K562 (cell line): ENCODE measurements at regions not wholly inside any gene's neighbourhood (a gene's known extent, or its start where the extent isn't known, plus 50 kb on each side); places are given as distances from the start of the nearest gene placed in this dataset.
A peak's percentile ranks its signal among the peaks of the same experiment; 100 is the strongest.

Source experiments
- CTBP1 ChIP-seq: fragments of 450-650 bp; IDR thresholded peaks from 2 replicates; pipeline ENCODE4 v1.6.1; 2016; ENCODE audit warnings: borderline replicate concordance
- IRF9 ChIP-seq: fragments of 450-650 bp; IDR thresholded peaks from 2 replicates; pipeline ENCODE4 v1.6.1; 2016; ENCODE audit warnings: missing biosample characterization, missing genetic modification characterization
- MGA ChIP-seq: fragments of 450-650 bp; IDR thresholded peaks from 2 replicates; pipeline ENCODE4 v1.6.1; 2016; ENCODE audit warnings: mild to moderate bottlenecking, moderate library complexity
- SIN3A ChIP-seq, 2 experiments: fragments of 150-350 bp in 1 of 2; IDR thresholded peaks; 2 replicates each; pipeline ENCODE4 v1.6.1; 2011 to 2016; ENCODE audit warnings: borderline replicate concordance in 2 of 2, low read depth in 2 of 2, low read length in 2 of 2, mild to moderate bottlenecking in 2 of 2, moderate library complexity in 2 of 2; ENCODE audit not compliant: control insufficient read depth in 1 of 2
- ZNF589 ChIP-seq: fragments of 200-800 bp; sonication (Bioruptor generic); IDR thresholded peaks from 2 replicates; pipeline ENCODE4 v1.6.1; 2016; ENCODE audit warnings: low read depth, missing genetic modification characterization, missing compliant biosample characterization

GRCh38 chr6:27544612-27545260, 71.8 kb upstream of the ZNF184 start (continued):
- peak; percentile 40 for TF ChIP-seq MGA
- no peak for TF ChIP-seq IRF9 (tag)
- TF ChIP-seq CTBP1 = no peak
- 0 out of 2 replicates have a peak, but pooled peaks have one; percentile 58 for TF ChIP-seq ZNF589
- TF ChIP-seq SIN3A (IDR thresholded peaks at IDR 0.05; ENCODE audit: borderline replicate concordance in 2 of 2, control insufficient read depth in 1 of 2, low read depth in 2 of 2, low read length in 2 of 2) = 0 out of 4 replicates have a peak, but pooled peaks of 1 of the 2 experiments have one; percentile 47
